IMR-90 (cell line): ENCODE measurements at regions not wholly inside any gene's neighbourhood (a gene's known extent, or its start where the extent isn't known, plus 50 kb on each side); places are given as distances from the start of the nearest gene placed in this dataset.

Experiments
- BHLHE40 ChIP-seq: fragments of 150-350 bp; IDR thresholded peaks from 2 replicates; pipeline ENCODE4 v1.6.1; 2016; ENCODE audit warnings: mild to moderate bottlenecking, low read depth, low read length
- CEBPB ChIP-seq: IDR thresholded peaks from 2 replicates; pipeline ENCODE4 v1.6.1; 2012; ENCODE audit warnings: low read depth, low read length, improper control_type of control experiment
- CTCF ChIP-seq: conservative IDR thresholded peaks from 2 replicates; pipeline ENCODE4 v1.5.1; 2012; ENCODE audit warnings: mild to moderate bottlenecking, low read depth, low read length, improper control_type of control experiment
- ELK1 ChIP-seq: fragments of 150-350 bp; IDR thresholded peaks from 2 replicates; pipeline ENCODE4 v1.6.1; 2016; ENCODE audit warnings: low read depth, mild to moderate bottlenecking, low read length, moderate library complexity, borderline replicate concordance
- MAFK ChIP-seq: IDR thresholded peaks from 2 replicates; pipeline ENCODE4 v1.6.1; 2012; ENCODE audit warnings: low read depth, low read length, improper control_type of control experiment
- MXI1 ChIP-seq: IDR thresholded peaks from 2 replicates; pipeline ENCODE4 v1.6.1; 2012; ENCODE audit warnings: low read depth, mild to moderate bottlenecking, low read length, moderate library complexity, borderline replicate concordance
- NFE2L2 ChIP-seq: fragments of 150-350 bp; IDR thresholded peaks from 2 replicates; pipeline ENCODE4 v1.6.1; 2016; ENCODE audit warnings: low read depth, mild to moderate bottlenecking, low read length
- POLR2A ChIP-seq: IDR thresholded peaks from 2 replicates; pipeline ENCODE4 v1.6.1; 2012; ENCODE audit warnings: mild to moderate bottlenecking, low read depth, low read length
- SMC3 ChIP-seq: fragments of 150-350 bp; IDR thresholded peaks from 2 replicates; pipeline ENCODE4 v1.6.1; 2016; ENCODE audit warnings: low read depth, mild to moderate bottlenecking, antibody characterized with exemption, low read length, moderate library complexity
- USF2 ChIP-seq: fragments of 150-350 bp; IDR thresholded peaks from 2 replicates; pipeline ENCODE4 v1.6.1; 2017; ENCODE audit warnings: mild to moderate bottlenecking, antibody characterized with exemption, low read length, low read depth

GRCh38 chrX:101787934-101788333, 128.3 kb upstream of the ARMCX2 start:
- TF ChIP-seq USF2 (no peak), CTCF (no peak), SMC3 (no peak), POLR2A (no peak), MXI1 (no peak), BHLHE40 (no peak), MAFK (no peak), CEBPB (no peak), ELK1 (no peak), NFE2L2 (no peak)
